WTC11 (cell line): ENCODE measurements at regions not wholly inside any gene's neighbourhood (a gene's known extent, or its start where the extent isn't known, plus 50 kb on each side); places are given as distances from the start of the nearest gene placed in this dataset.
A peak's percentile ranks its signal among the peaks of the same experiment; 100 is the strongest.

Experiments used
- ATAC-seq: fragments of 200-7000 bp; cut with Tn5 transposase; 2 replicates; pipeline ENCODE4 v1.10.0; 2021; ENCODE audit warnings: mild to moderate bottlenecking, moderate library complexity
- CTCF ChIA-PET: fragments of 300-600 bp; sonication (Branson Sonifier 250); formaldehyde crosslinking; loops from one replicate; lab custom pipeline; 2021; ENCODE audit warnings: antibody characterized with exemption; lab: Charles Lee
- POLR2A ChIA-PET: fragments of 350-600 bp; sonication (Branson Sonifier 250); formaldehyde crosslinking; loops from one replicate; lab custom pipeline; 2021; ENCODE audit warnings: antibody characterized with exemption; lab: Charles Lee
- DNase-seq: peaks from one replicate; pipeline ENCODE4 v3.0.0; 2021; ENCODE audit warnings: low spot score
- H3K27ac Mint-ChIP-seq: 2 replicates; pipeline ENCODE4 v1.8.0; 2021; ENCODE audit warnings: mixed read lengths
- H3K27me3 Mint-ChIP-seq: 2 replicates; pipeline ENCODE4 v1.8.0; 2021; ENCODE audit warnings: low read depth, mild to moderate bottlenecking, moderate library complexity, mixed read lengths
- H3K36me3 Mint-ChIP-seq: 2 replicates; pipeline ENCODE4 v1.8.0; 2021; ENCODE audit warnings: mixed read lengths
- H3K4me1 Mint-ChIP-seq: 2 replicates; pipeline ENCODE4 v1.8.0; 2022; ENCODE audit warnings: mixed read lengths
- H3K4me3 Mint-ChIP-seq: 2 replicates; pipeline ENCODE4 v1.8.0; 2021; ENCODE audit warnings: mild to moderate bottlenecking, moderate library complexity, mixed read lengths
- H3K9me3 Mint-ChIP-seq: 2 replicates; pipeline ENCODE4 v1.8.0; 2021; ENCODE audit warnings: mixed read lengths
- CBFB ChIP-seq: sonication (generic); formaldehyde crosslinking; IDR thresholded peaks from 2 replicates; pipeline ENCODE4 v1.8.1; 2022; ENCODE audit warnings: mild to moderate bottlenecking, low read depth, missing genetic modification reagents
- E2F1 ChIP-seq: sonication (generic); formaldehyde crosslinking; IDR thresholded peaks from 2 replicates; pipeline ENCODE4 v1.8.0; 2022; ENCODE audit warnings: mild to moderate bottlenecking, missing genetic modification reagents
- E2F4 ChIP-seq: sonication (generic); formaldehyde crosslinking; IDR thresholded peaks from 2 replicates; pipeline ENCODE4 v1.8.1; 2022; ENCODE audit warnings: low read depth, mild to moderate bottlenecking, moderate library complexity, missing genetic modification reagents, borderline replicate concordance
- EMX1 ChIP-seq: fragments of 250-450 bp; sonication (Bioruptor Pico); IDR thresholded peaks from 2 replicates; pipeline ENCODE4 v1.8.0; 2021; ENCODE audit warnings: mild to moderate bottlenecking
- IRF2 ChIP-seq: sonication (generic); formaldehyde crosslinking; IDR thresholded peaks from 2 replicates; pipeline ENCODE4 v1.8.0; 2022; ENCODE audit warnings: low read depth, missing genetic modification reagents, borderline replicate concordance
- MXD4 ChIP-seq: fragments of 250-450 bp; sonication (Bioruptor Pico); IDR thresholded peaks from 2 replicates; pipeline ENCODE4 v1.8.0; 2021; ENCODE audit warnings: mild to moderate bottlenecking, moderate library complexity, borderline replicate concordance
- MYBL2 ChIP-seq: sonication (generic); formaldehyde crosslinking; IDR thresholded peaks from 2 replicates; pipeline ENCODE4 v1.8.1; 2023; ENCODE audit warnings: mild to moderate bottlenecking, moderate library complexity, missing genetic modification reagents
- NR3C1 ChIP-seq: sonication (generic); formaldehyde crosslinking; conservative IDR thresholded peaks from 2 replicates; pipeline ENCODE4 v1.8.1; 2023; ENCODE audit warnings: low read depth, mild to moderate bottlenecking, missing genetic modification reagents
- OVOL2 ChIP-seq: fragments of 250-450 bp; sonication (Bioruptor Pico); IDR thresholded peaks from 2 replicates; pipeline ENCODE4 v1.9.0; 2021; ENCODE audit warnings: mild to moderate bottlenecking, borderline replicate concordance
- SMAD4 ChIP-seq: sonication (generic); formaldehyde crosslinking; IDR thresholded peaks from 2 replicates; pipeline ENCODE4 v1.8.0; 2022; ENCODE audit warnings: mild to moderate bottlenecking, missing genetic modification reagents
- STAT6 ChIP-seq: sonication (generic); formaldehyde crosslinking; conservative IDR thresholded peaks from 2 replicates; pipeline ENCODE4 v1.8.1; 2023; ENCODE audit warnings: mild to moderate bottlenecking, low read depth, missing genetic modification reagents, moderate library complexity
- ZBTB21 ChIP-seq: sonication (generic); formaldehyde crosslinking; IDR thresholded peaks from 2 replicates; pipeline ENCODE4 v1.8.1; 2023; ENCODE audit warnings: mild to moderate bottlenecking, missing genetic modification reagents, borderline replicate concordance
- ZNF263 ChIP-seq: sonication (generic); formaldehyde crosslinking; IDR thresholded peaks from 2 replicates; pipeline ENCODE4 v1.8.1; 2022; ENCODE audit warnings: low read depth, mild to moderate bottlenecking, moderate library complexity, missing genetic modification reagents
- ZNF281 ChIP-seq: sonication (generic); formaldehyde crosslinking; IDR thresholded peaks from 2 replicates; pipeline ENCODE4 v1.8.0; 2023; ENCODE audit warnings: mild to moderate bottlenecking, missing genetic modification reagents
- ZNF317 ChIP-seq: sonication (generic); formaldehyde crosslinking; IDR thresholded peaks from 2 replicates; pipeline ENCODE4 v1.8.1; 2023; ENCODE audit warnings: low read depth, mild to moderate bottlenecking, moderate library complexity, missing genetic modification reagents, borderline replicate concordance
- TF ChIP-seq, protein P1 (sequence below): fragments of 250-450 bp; sonication (Bioruptor Pico); conservative IDR thresholded peaks from 2 replicates; pipeline ENCODE4 v1.9.0; 2021; ENCODE audit warnings: mild to moderate bottlenecking
- TF ChIP-seq, protein P2 (sequence below): sonication (generic); formaldehyde crosslinking; IDR thresholded peaks from 2 replicates; pipeline ENCODE4 v1.8.0; 2022; ENCODE audit warnings: mild to moderate bottlenecking, missing genetic modification reagents
- TF ChIP-seq, protein P3 (sequence below): sonication (generic); formaldehyde crosslinking; IDR thresholded peaks from 2 replicates; pipeline ENCODE4 v1.8.1; 2023; ENCODE audit warnings: mild to moderate bottlenecking, missing genetic modification reagents, moderate library complexity
- TF ChIP-seq, protein P4 (sequence below): fragments of 250-450 bp; sonication (Bioruptor Pico); IDR thresholded peaks from 2 replicates; pipeline ENCODE4 v2.1.2; 2022; ENCODE audit warnings: mild to moderate bottlenecking, moderate library complexity

DNA sequence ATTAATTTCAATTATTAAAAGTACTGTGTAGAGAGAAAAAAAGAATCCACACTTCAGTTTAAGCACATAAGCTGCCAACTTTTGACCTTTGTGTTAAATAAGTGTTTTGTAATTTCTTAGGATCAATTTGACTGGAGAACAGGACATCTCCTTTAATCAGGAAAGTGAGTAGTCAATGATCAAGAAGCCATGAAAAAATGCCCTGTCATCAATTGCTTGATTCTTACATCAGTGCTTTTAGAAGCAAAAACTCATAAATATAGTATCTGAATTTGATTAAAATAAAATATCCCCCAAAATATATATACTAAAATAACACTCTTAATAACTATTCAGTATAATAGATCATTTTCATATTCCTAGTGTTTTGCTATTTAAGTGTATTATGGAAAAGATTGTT, 409.0 kb downstream of the TAFA4 start (continued):
- TF ChIP-seq ZNF281 (CRISPR knock-in tag) = no peak
- no peak for TF ChIP-seq IRF2 (CRISPR knock-in tag)
- no peak for TF ChIP-seq EMX1 (CRISPR knock-in tag)
- TF ChIP-seq E2F4 (CRISPR knock-in tag) = no peak
- TF ChIP-seq MYBL2 (CRISPR knock-in tag) = no peak
- TF ChIP-seq, protein P1, sequence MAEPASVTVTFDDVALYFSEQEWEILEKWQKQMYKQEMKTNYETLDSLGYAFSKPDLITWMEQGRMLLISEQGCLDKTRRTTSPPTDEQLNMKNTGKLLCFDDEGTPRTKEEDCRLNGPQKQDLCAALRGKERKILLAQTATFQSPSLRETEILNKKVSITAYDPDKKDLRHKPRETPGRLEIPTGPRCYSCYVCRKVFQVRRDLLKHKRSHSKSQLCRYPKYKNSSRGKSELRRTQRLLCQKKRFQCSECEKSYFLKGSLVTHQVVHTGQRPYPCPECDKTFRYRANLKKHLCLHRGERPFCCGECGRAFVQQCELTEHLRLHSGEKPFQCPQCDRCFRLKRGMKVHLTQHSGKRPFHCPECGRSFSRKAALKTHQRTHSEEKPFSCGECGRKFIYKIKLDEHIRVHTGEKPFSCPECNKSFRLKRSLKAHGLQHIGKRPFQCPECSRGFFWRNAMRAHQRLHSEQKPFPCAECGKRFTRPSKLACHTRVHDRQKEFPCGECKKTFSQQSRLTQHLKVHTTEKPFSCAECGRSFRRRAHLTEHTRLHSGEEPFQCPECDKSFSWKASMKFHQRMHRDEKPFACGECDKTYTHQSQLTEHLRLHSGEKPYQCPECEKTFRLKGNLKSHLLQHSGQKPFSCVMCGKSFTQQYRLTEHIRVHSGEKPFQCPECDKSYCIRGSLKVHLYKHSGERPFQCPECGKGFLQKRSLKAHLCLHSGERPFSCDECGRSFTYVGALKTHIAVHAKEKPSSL (CRISPR knock-in tag) = no peak
- no peak for TF ChIP-seq ZNF263 (CRISPR knock-in tag)
- TF ChIP-seq E2F1 (CRISPR knock-in tag) = no peak

GRCh38 chr3:68515237-68515636, 417.1 kb downstream of the TAFA4 start:
- Mint-ChIP-seq H3K36me3 (no peaks in the 10 kb centered on the region), H3K9me3 (peaks cover 8% of the 10 kb centered on the region), H3K27me3 (no peaks in the 10 kb centered on the region), H3K27ac (no peak overlapping the region), H3K4me1 (no peaks in the 10 kb centered on the region; the same call in 1 of the 2 replicates), H3K4me3 (no peak overlapping the region)
- TF ChIP-seq ZNF317 (CRISPR knock-in tag) (no peak), OVOL2 (no peak), SMAD4 (no peak)
- TF ChIP-seq, protein P2, sequence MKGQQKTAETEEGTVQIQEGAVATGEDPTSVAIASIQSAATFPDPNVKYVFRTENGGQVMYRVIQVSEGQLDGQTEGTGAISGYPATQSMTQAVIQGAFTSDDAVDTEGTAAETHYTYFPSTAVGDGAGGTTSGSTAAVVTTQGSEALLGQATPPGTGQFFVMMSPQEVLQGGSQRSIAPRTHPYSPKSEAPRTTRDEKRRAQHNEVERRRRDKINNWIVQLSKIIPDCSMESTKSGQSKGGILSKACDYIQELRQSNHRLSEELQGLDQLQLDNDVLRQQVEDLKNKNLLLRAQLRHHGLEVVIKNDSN = 0 out of 2 replicates have a peak, but pooled peaks have one; percentile 18
- TF ChIP-seq, protein P3, sequence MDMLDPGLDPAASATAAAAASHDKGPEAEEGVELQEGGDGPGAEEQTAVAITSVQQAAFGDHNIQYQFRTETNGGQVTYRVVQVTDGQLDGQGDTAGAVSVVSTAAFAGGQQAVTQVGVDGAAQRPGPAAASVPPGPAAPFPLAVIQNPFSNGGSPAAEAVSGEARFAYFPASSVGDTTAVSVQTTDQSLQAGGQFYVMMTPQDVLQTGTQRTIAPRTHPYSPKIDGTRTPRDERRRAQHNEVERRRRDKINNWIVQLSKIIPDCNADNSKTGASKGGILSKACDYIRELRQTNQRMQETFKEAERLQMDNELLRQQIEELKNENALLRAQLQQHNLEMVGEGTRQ = peak; percentile 71
- DNase-seq = no peak
- CTCF ChIA-PET = no interaction called here
- no peak; the same call in 1 of the 2 replicates for ATAC-seq
- POLR2A ChIA-PET = no interaction called here

- POLR2A ChIA-PET = no interaction called here
- Mint-ChIP-seq H3K9me3 (peaks cover 22% of the 10 kb centered on the region; the same call in 1 of the 2 replicates), H3K4me3 (no peak overlapping the region), H3K36me3 (no peaks in the 10 kb centered on the region), H3K27me3 (no peaks in the 10 kb centered on the region), H3K4me1 (no peaks in the 10 kb centered on the region), H3K27ac (no peak overlapping the region)
- DNase-seq = peak; percentile 10
- peak; percentile 60 for ATAC-seq
- CTCF ChIA-PET = no interaction called here
- TF ChIP-seq STAT6 (no peak), CBFB (no peak), ZBTB21 (no peak), OVOL2 (no peak), NR3C1 (CRISPR knock-in tag) (no peak), MXD4 (no peak)
- TF ChIP-seq, protein P4, sequence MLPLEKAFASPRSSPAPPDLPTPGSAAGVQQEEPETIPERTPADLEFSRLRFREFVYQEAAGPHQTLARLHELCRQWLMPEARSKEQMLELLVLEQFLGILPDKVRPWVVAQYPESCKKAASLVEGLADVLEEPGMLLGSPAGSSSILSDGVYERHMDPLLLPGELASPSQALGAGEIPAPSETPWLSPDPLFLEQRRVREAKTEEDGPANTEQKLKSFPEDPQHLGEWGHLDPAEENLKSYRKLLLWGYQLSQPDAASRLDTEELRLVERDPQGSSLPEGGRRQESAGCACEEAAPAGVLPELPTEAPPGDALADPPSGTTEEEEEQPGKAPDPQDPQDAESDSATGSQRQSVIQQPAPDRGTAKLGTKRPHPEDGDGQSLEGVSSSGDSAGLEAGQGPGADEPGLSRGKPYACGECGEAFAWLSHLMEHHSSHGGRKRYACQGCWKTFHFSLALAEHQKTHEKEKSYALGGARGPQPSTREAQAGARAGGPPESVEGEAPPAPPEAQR (CRISPR knock-in tag) = no peak
Measured at GRCh38 chr3:68504201-68504600, 428.1 kb downstream of the TAFA4 start.
